GM18498 (cell line): ENCODE measurements at regions not wholly inside any gene's neighbourhood (a gene's known extent, or its start where the extent isn't known, plus 50 kb on each side); places are given as distances from the start of the nearest gene placed in this dataset.

Experiments used
- ATAC-seq: cut with Tn5 transposase; IDR thresholded peaks from one replicate; pipeline ENCODE4 v1.9.1; 2021; ENCODE audit warnings: mild to moderate bottlenecking, moderate library complexity; ENCODE audit not compliant: unreplicated experiment

GRCh38 chr9:107632661-107633060, 143.1 kb upstream of the KLF4 start:
- ATAC-seq: no peak

- no peak for ATAC-seq
Measured at GRCh38 chr9:107632216-107632615, 142.6 kb upstream of the KLF4 start.

- ATAC-seq: no peak
Measured at GRCh38 chr9:107631788-107632187, 142.2 kb upstream of the KLF4 start.

GRCh38 chr9:107630156-107630555, 140.6 kb upstream of the KLF4 start:
- ATAC-seq: no peak

GRCh38 chr9:107628444-107628843, 138.9 kb upstream of the KLF4 start:
- ATAC-seq: no peak

GRCh38 chr9:107627781-107628180, 138.2 kb upstream of the KLF4 start:
- no peak for ATAC-seq

GRCh38 chr9:107626118-107626517, 136.5 kb upstream of the KLF4 start:
- no peak for ATAC-seq

- no peak for ATAC-seq
Measured at GRCh38 chr9:107625383-107625984, 135.9 kb upstream of the KLF4 start.

- no peak for ATAC-seq
Measured at GRCh38 chr9:107624234-107624948, 134.8 kb upstream of the KLF4 start.

- ATAC-seq: no peak
Measured at GRCh38 chr9:107621436-107621835, 131.9 kb upstream of the KLF4 start.

- ATAC-seq: no peak
Measured at GRCh38 chr9:107620801-107621200, 131.2 kb upstream of the KLF4 start.

GRCh38 chr9:107620236-107620635, 130.7 kb upstream of the KLF4 start:
- ATAC-seq: no peak

GRCh38 chr9:107615321-107615720, 125.8 kb upstream of the KLF4 start:
- no peak for ATAC-seq

- no peak for ATAC-seq
Measured at GRCh38 chr9:107614765-107615164, 125.2 kb upstream of the KLF4 start.

GRCh38 chr9:107613321-107613720, 123.8 kb upstream of the KLF4 start:
- no peak for ATAC-seq

GRCh38 chr9:107612136-107612535, 122.6 kb upstream of the KLF4 start:
- ATAC-seq: no peak

- ATAC-seq: no peak
Measured at GRCh38 chr9:107609547-107609946, 120.0 kb upstream of the KLF4 start.

GRCh38 chr9:107606149-107606790, 116.7 kb upstream of the KLF4 start:
- no peak for ATAC-seq

- no peak for ATAC-seq
Measured at GRCh38 chr9:107605041-107605440, 115.5 kb upstream of the KLF4 start.

GRCh38 chr9:107603281-107603680, 113.7 kb upstream of the KLF4 start:
- no peak for ATAC-seq

GRCh38 chr9:107600060-107600573, 110.5 kb upstream of the KLF4 start:
- no peak for ATAC-seq

GRCh38 chr9:107597743-107598217, 108.2 kb upstream of the KLF4 start:
- ATAC-seq: no peak
